SK-N-SH (cell line): ENCODE measurements at regions not wholly inside any gene's neighbourhood (a gene's known extent, or its start where the extent isn't known, plus 50 kb on each side); places are given as distances from the start of the nearest gene placed in this dataset.
A peak's percentile ranks its signal among the peaks of the same experiment; 100 is the strongest.

Experiments
- CTCF ChIA-PET: fragments of 300-600, 350-600 bp; formaldehyde crosslinking; extraction: SDS; loops from one replicate; lab custom pipeline; 2021; lab: Yijun Ruan, JAX
- POLR2A ChIA-PET: fragments of 350-600 bp; sonication (Branson Sonifier 250); formaldehyde crosslinking; extraction: SDS; loops from one replicate; lab custom pipeline; 2020; ENCODE audit warnings: antibody characterized with exemption, inconsistent platforms; lab: Yijun Ruan, JAX
- DNase-seq: peaks from one replicate; pipeline ENCODE4 v3.0.0; 2012
- H2AFZ ChIP-seq: fragments of 200-600 bp; sonication (generic); 2 replicates; pipeline ENCODE4 v1.8.1; 2016; ENCODE audit warnings: antibody characterized with exemption, mild to moderate bottlenecking, low read depth
- H3F3A ChIP-seq: fragments of 200-600 bp; sonication (generic); replicated peaks from 2 replicates; pipeline ENCODE3; 2016; ENCODE audit warnings: antibody characterized with exemption, mild to moderate bottlenecking; ENCODE audit not compliant: insufficient read depth
- H3K27ac ChIP-seq, 2 experiments: fragments of 200-500 bp in 1 of 2; fragments of 200-600 bp in 1 of 2; sonication (Bioruptor generic) in 1 of 2; sonication (generic), shearing (Covaris generic) in 1 of 2; 2 replicates each; pipeline versions ENCODE4 v1.5.1 to v1.6.1; 2014 to 2016; ENCODE audit warnings: low read depth in 2 of 2, inconsistent platforms in 1 of 2, low read length in 1 of 2, mild to moderate bottlenecking in 1 of 2, mixed read lengths in 1 of 2
- H3K27me3 ChIP-seq: fragments of 200-600 bp; sonication (generic), shearing (Covaris generic); 2 replicates; pipeline ENCODE4 v1.6.1; 2016; ENCODE audit warnings: mixed run types; ENCODE audit not compliant: insufficient read depth
- H3K36me3 ChIP-seq, 2 experiments: fragments of 200-500 bp in 1 of 2; fragments of 200-600 bp in 1 of 2; sonication (Bioruptor generic) in 1 of 2; sonication (generic) in 1 of 2; replicated peaks in 1 of 2; 2 replicates each; pipeline versions ENCODE3 to v1.5.1; 2014 to 2016; ENCODE audit warnings: low read length in 1 of 2, mild to moderate bottlenecking in 1 of 2; ENCODE audit not compliant: insufficient read depth in 2 of 2, control insufficient read depth in 1 of 2
- H3K4me1 ChIP-seq, 2 experiments: fragments of 200-500 bp in 1 of 2; fragments of 200-600 bp in 1 of 2; sonication (Bioruptor generic) in 1 of 2; sonication (generic), shearing (Covaris generic) in 1 of 2; 2 replicates each; pipeline versions ENCODE4 v1.5.1 to v1.6.1; 2014 to 2016; ENCODE audit warnings: low read depth in 1 of 2, low read length in 1 of 2, mixed run types in 1 of 2; ENCODE audit not compliant: insufficient read depth in 2 of 2, control insufficient read depth in 1 of 2
- H3K4me2 ChIP-seq: fragments of 200-600 bp; sonication (generic), shearing (Covaris generic); 2 replicates; pipeline ENCODE4 v1.6.1; 2017; ENCODE audit warnings: mixed run types
- H3K4me3 ChIP-seq, 2 experiments: fragments of 200-500 bp in 1 of 2; fragments of 200-600 bp in 1 of 2; sonication (Bioruptor generic) in 1 of 2; sonication (generic), shearing (Covaris generic) in 1 of 2; 2 replicates each; pipeline versions ENCODE4 v1.5.1 to v1.8.1; 2014 to 2016; ENCODE audit warnings: low read depth in 2 of 2, inconsistent platforms in 1 of 2, low read length in 1 of 2, mild to moderate bottlenecking in 1 of 2, mixed read lengths in 1 of 2, moderate library complexity in 1 of 2
- H3K79me2 ChIP-seq: fragments of 200-600 bp; sonication (generic); 2 replicates; pipeline ENCODE4 v1.8.1; 2017; ENCODE audit warnings: mild to moderate bottlenecking; ENCODE audit not compliant: insufficient read depth
- H3K9ac ChIP-seq: fragments of 200-600 bp; sonication (generic); 2 replicates; pipeline ENCODE4 v1.6.1; 2017; ENCODE audit warnings: mixed run types
- H3K9me2 ChIP-seq: fragments of 200-600 bp; sonication (generic); 2 replicates; pipeline ENCODE4 v1.6.1; 2017; ENCODE audit warnings: mixed run types
- H3K9me3 ChIP-seq: fragments of 200-600 bp; sonication (generic); 2 replicates; pipeline ENCODE4 v1.6.1; 2017; ENCODE audit warnings: mixed run types, mild to moderate bottlenecking, moderate library complexity
- H4K20me1 ChIP-seq: fragments of 200-600 bp; sonication (generic); 2 replicates; pipeline ENCODE4 v1.6.1; 2017; ENCODE audit warnings: mild to moderate bottlenecking, mixed run types; ENCODE audit not compliant: insufficient read depth
- EP300 ChIP-seq, 2 experiments: IDR thresholded peaks; 2 replicates each; pipeline versions ENCODE4 v1.4.0 to v1.6.1; 2012; ENCODE audit warnings: borderline replicate concordance in 1 of 2, low read depth in 1 of 2, low read length in 1 of 2
- FOSL2 ChIP-seq: IDR thresholded peaks from 2 replicates; pipeline ENCODE4 v1.4.0; 2012; ENCODE audit warnings: low read depth, mild to moderate bottlenecking, moderate library complexity, borderline replicate concordance
- FOXM1 ChIP-seq: IDR thresholded peaks from 2 replicates; pipeline ENCODE4 v1.4.0; 2012; ENCODE audit warnings: low read depth, mild to moderate bottlenecking
- GATA2 ChIP-seq: sonication (generic); formaldehyde crosslinking; IDR thresholded peaks from 2 replicates; pipeline ENCODE4 v1.5.0; 2020; ENCODE audit warnings: mild to moderate bottlenecking, missing genetic modification reagents
- JUND ChIP-seq: IDR thresholded peaks from 2 replicates; pipeline ENCODE4 v1.4.0; 2012
- MAX ChIP-seq: IDR thresholded peaks from 2 replicates; pipeline ENCODE4 v1.4.0; 2012; ENCODE audit warnings: low read depth
- NFIC ChIP-seq: IDR thresholded peaks from 2 replicates; pipeline ENCODE4 v1.4.0; 2012; ENCODE audit warnings: borderline replicate concordance
- PBX3 ChIP-seq: IDR thresholded peaks from 2 replicates; pipeline ENCODE4; 2012
- POLR2AphosphoS5 ChIP-seq: IDR thresholded peaks from 2 replicates; pipeline ENCODE4 v1.6.1; 2012; ENCODE audit warnings: low read depth, low read length
- REST ChIP-seq: IDR thresholded peaks from 2 replicates; pipeline ENCODE4 v1.6.1; 2012; ENCODE audit warnings: mild to moderate bottlenecking, low read depth, low read length, moderate library complexity
- RXRA ChIP-seq: IDR thresholded peaks from 2 replicates; pipeline ENCODE4 v1.4.0; 2012; ENCODE audit warnings: low read depth, mild to moderate bottlenecking, borderline replicate concordance
- TCF12 ChIP-seq: IDR thresholded peaks from 2 replicates; pipeline ENCODE4 v1.4.0; 2012
- TEAD4 ChIP-seq: IDR thresholded peaks from 2 replicates; pipeline ENCODE4 v1.4.0; 2012; ENCODE audit warnings: mild to moderate bottlenecking, borderline replicate concordance; ENCODE audit not compliant: insufficient read depth
- ZBTB33 ChIP-seq: IDR thresholded peaks from 2 replicates; pipeline ENCODE4 v1.4.0; 2012; ENCODE audit warnings: low read depth, borderline replicate concordance
- WGBS: methylation state at CpG from one replicate; pipeline ENCODE4 v1.1.6; 2017; ENCODE audit warnings: low lambda C conversion rate; 5-methylcytosine and 5-hydroxymethylcytosine counted together

- TF ChIP-seq NFIC (peak; percentile 95), REST (no peak), GATA2 (CRISPR knock-in tag) (no peak), TCF12 (peak; percentile 56), RXRA (peak; percentile 79), FOXM1 (no peak), ZBTB33 (0 out of 2 replicates have a peak, but pooled peaks have one; percentile 25), FOSL2 (peak; percentile 71), EP300 (IDR thresholded peaks at IDR 0.05; ENCODE audit: borderline replicate concordance in 1 of 2, low read depth in 1 of 2, low read length in 1 of 2) (peak in 1 of 2 experiments; percentile 38; a peak in 1 of 4 replicates), TEAD4 (peak; percentile 45; the same call in 1 of the 2 replicates), MAX (0 out of 2 replicates have a peak, but pooled peaks have one; percentile 15), POLR2AphosphoS5 (peak; percentile 41; the same call in 1 of the 2 replicates), PBX3 (peak; percentile 17; the same call in 1 of the 2 replicates), JUND (peak; percentile 60)
- DNase-seq: no peak
- WGBS: 66% methylated on average over 8 of the region's 8 CpGs
- no peak overlapping the region for H3K9ac ChIP-seq
- H3K4me3 ChIP-seq: no peak overlapping the region
- no peaks in the 10 kb centered on the region for H4K20me1 ChIP-seq
- H3K4me2 ChIP-seq: peak overlapping the region; percentile 35; the same call in 1 of the 2 replicates
- H2AFZ ChIP-seq: no peak overlapping the region
- ChIA-PET POLR2A (no interaction called here), CTCF (interaction anchor here (0.7 to 6.6 kb wide), 2 partner anchors 9 to 11 kb away, joined by 3 to 33 read pairs; no protein-coding TSS in a partner anchor)
- peaks cover 4% of the 10 kb centered on the region for H3F3A ChIP-seq
- no peaks in the 10 kb centered on the region for H3K27me3 ChIP-seq
- H3K9me3 ChIP-seq: peaks cover 10% of the 10 kb centered on the region; the same call in 1 of the 2 replicates
- H3K79me2 ChIP-seq: peaks cover 58% of the 10 kb centered on the region
- H3K36me3 ChIP-seq: peaks cover 0 to 9% of the 10 kb centered on the region in 2 experiments
- no peaks in the 10 kb centered on the region for H3K9me2 ChIP-seq
- peak overlapping the region in 1 of 2 experiments; percentile 48; a peak in 2 of 4 replicates for H3K27ac ChIP-seq
- H3K4me1 ChIP-seq: peaks cover 5 to 7% of the 10 kb centered on the region in 2 experiments; a peak in 2 of 4 replicates
These were observed 238.2 kb upstream of the C2CD4B start for GRCh38 chr15:62403164-62403809.
